ENCODE measurements at regions not wholly inside any gene's neighbourhood (a gene's known extent, or its start where the extent isn't known, plus 50 kb on each side); places are given as distances from the start of the nearest gene placed in this dataset.

DNA sequence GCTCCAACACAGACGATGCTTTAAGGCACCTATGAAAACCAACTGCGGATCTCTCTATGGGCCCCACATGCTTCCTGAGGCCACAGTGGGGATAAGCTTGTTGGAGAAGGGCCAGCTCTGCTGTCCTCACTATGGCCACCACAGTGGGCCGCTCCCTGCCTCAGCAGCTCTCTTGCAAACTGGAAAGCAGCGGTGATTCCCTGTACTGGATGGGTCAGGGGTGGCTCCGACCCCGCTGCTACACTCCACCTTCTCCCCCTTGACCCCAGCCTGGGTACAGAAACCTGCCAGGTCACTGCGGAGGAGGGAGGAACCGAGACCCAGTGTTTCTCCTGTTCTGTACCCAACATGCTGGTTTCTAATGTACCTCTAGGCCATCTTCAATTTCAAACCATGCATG is 403.9 kb downstream of the CTTN start:
- TF ChIP-seq, protein P1, sequence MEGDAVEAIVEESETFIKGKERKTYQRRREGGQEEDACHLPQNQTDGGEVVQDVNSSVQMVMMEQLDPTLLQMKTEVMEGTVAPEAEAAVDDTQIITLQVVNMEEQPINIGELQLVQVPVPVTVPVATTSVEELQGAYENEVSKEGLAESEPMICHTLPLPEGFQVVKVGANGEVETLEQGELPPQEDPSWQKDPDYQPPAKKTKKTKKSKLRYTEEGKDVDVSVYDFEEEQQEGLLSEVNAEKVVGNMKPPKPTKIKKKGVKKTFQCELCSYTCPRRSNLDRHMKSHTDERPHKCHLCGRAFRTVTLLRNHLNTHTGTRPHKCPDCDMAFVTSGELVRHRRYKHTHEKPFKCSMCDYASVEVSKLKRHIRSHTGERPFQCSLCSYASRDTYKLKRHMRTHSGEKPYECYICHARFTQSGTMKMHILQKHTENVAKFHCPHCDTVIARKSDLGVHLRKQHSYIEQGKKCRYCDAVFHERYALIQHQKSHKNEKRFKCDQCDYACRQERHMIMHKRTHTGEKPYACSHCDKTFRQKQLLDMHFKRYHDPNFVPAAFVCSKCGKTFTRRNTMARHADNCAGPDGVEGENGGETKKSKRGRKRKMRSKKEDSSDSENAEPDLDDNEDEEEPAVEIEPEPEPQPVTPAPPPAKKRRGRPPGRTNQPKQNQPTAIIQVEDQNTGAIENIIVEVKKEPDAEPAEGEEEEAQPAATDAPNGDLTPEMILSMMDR (IDR thresholded peaks at IDR 0.05), result no peak
- TF ChIP-seq EP300 (IDR thresholded peaks at IDR 0.05), result no peak
